ENCODE measurements at regions not wholly inside any gene's neighbourhood (a gene's known extent, or its start where the extent isn't known, plus 50 kb on each side); places are given as distances from the start of the nearest gene placed in this dataset.

GRCh38 chr5:93192087-93192486 lies 388.9 kb downstream of the NR2F1-AS1 start:
- intact Hi-C loops (cut with DNase I), result no loop called here
- no peak for DNase-seq (ENCODE audit: low spot score)

GRCh38 chr5:93191035-93191817 lies 389.8 kb downstream of the NR2F1-AS1 start:
- intact Hi-C loops (cut with DNase I), result no loop called here
- no peak for DNase-seq (ENCODE audit: low spot score)

GRCh38 chr5:93189707-93190120 lies 391.3 kb downstream of the NR2F1-AS1 start:
- DNase-seq (ENCODE audit: low spot score), result no peak
- intact Hi-C loops (cut with DNase I), result no loop called here

GRCh38 chr5:93188876-93189485 lies 392.0 kb downstream of the NR2F1-AS1 start:
- intact Hi-C loops (cut with DNase I), result no loop called here
- DNase-seq (ENCODE audit: low spot score), result no peak

GRCh38 chr5:93186076-93186682 lies 394.8 kb downstream of the NR2F1-AS1 start:
- intact Hi-C loops (cut with DNase I), result no loop called here
- DNase-seq (ENCODE audit: low spot score), result no peak

GRCh38 chr5:93184041-93184440 lies 397.0 kb downstream of the NR2F1-AS1 start:
- intact Hi-C loops (cut with DNase I), result no loop called here

GRCh38 chr5:93179466-93179865 lies 401.6 kb downstream of the NR2F1-AS1 start:
- intact Hi-C loops (cut with DNase I), result no loop called here
- DNase-seq (ENCODE audit: low spot score), result no peak

More at GRCh38 chr5:93184041-93184440, 397.0 kb downstream of the NR2F1-AS1 start:
- DNase-seq (ENCODE audit: low spot score), result no peak

- DNase-seq (ENCODE audit: low spot score), result no peak
- intact Hi-C loops (cut with DNase I), result no loop called here
Observed at GRCh38 chr5:93174930-93175329, 406.1 kb downstream of the NR2F1-AS1 start.

- DNase-seq (ENCODE audit: low spot score), result no peak
Observed at GRCh38 chr5:93165559-93165958, 415.5 kb downstream of the NR2F1-AS1 start.

GRCh38 chr5:93164690-93165089 lies 416.3 kb downstream of the NR2F1-AS1 start:
- no peak for DNase-seq (ENCODE audit: low spot score)
- intact Hi-C loops (cut with DNase I), result no loop called here

More at GRCh38 chr5:93165559-93165958, 415.5 kb downstream of the NR2F1-AS1 start:
- intact Hi-C loops (cut with DNase I), result no loop called here

- intact Hi-C loops (cut with DNase I), result no loop called here
- DNase-seq (ENCODE audit: low spot score), result no peak
Observed at GRCh38 chr5:93163010-93163663, 417.9 kb downstream of the NR2F1-AS1 start.

- DNase-seq (ENCODE audit: low spot score), result no peak
- intact Hi-C loops (cut with DNase I), result no loop called here
Observed at GRCh38 chr5:93161661-93162654, 419.1 kb downstream of the NR2F1-AS1 start.

GRCh38 chr5:93158841-93159240 lies 422.2 kb downstream of the NR2F1-AS1 start:
- intact Hi-C loops (cut with DNase I), result no loop called here
- DNase-seq (ENCODE audit: low spot score), result no peak

GRCh38 chr5:93156566-93156965 lies 424.5 kb downstream of the NR2F1-AS1 start:
- DNase-seq (ENCODE audit: low spot score), result no peak
- intact Hi-C loops (cut with DNase I), result no loop called here

- DNase-seq (ENCODE audit: low spot score), result no peak
- intact Hi-C loops (cut with DNase I), result no loop called here
Observed at GRCh38 chr5:93154535-93154934, 426.5 kb downstream of the NR2F1-AS1 start.

- no peak for DNase-seq (ENCODE audit: low spot score)
- intact Hi-C loops (cut with DNase I), result no loop called here
Observed at GRCh38 chr5:93153461-93153860, 427.6 kb downstream of the NR2F1-AS1 start.

GRCh38 chr5:93151896-93152295 lies 429.1 kb downstream of the NR2F1-AS1 start:
- no peak for DNase-seq (ENCODE audit: low spot score)
- intact Hi-C loops (cut with DNase I), result no loop called here

- DNase-seq (ENCODE audit: low spot score), result no peak
- intact Hi-C loops (cut with DNase I), result no loop called here
Observed at GRCh38 chr5:93151121-93151520, 429.9 kb downstream of the NR2F1-AS1 start.
